ENCODE measurements at regions not wholly inside any gene's neighbourhood (a gene's known extent, or its start where the extent isn't known, plus 50 kb on each side); places are given as distances from the start of the nearest gene placed in this dataset.

GRCh38 chr12:4859478-4860210 is 50.1 kb upstream of the KCNA1 start:
- Histone ChIP-seq H3K9me1 (replicated peaks; ENCODE audit: control insufficient read depth, extremely low read depth, insufficient read depth, low read length) (no peaks in the 10 kb centered on the region), H3K9ac (replicated peaks; ENCODE audit: extremely low read depth, insufficient read depth, low read length) (no peak overlapping the region), H3K27me3 (ENCODE audit: control insufficient read depth in 2 of 2, insufficient read depth in 2 of 2, low read length in 2 of 2) (peaks cover 0 to 6% of the 10 kb centered on the region in 2 experiments), H4K20me1 (replicated peaks; ENCODE audit: control insufficient read depth, extremely low read depth, insufficient read depth, low read length) (no peaks in the 10 kb centered on the region), H2AFZ (ENCODE audit: low read depth, low read length) (no peak overlapping the region), H3K4me1 (ENCODE audit: control insufficient read depth, extremely low read depth, insufficient read depth, low read length) (no peaks in the 10 kb centered on the region), H3K36me3 (ENCODE audit: control insufficient read depth in 2 of 2, extremely low read depth in 1 of 2, insufficient read depth in 2 of 2, low read length in 2 of 2) (no peaks in the 10 kb centered on the region), H3K4me2 (ENCODE audit: insufficient read depth, low read length) (no peak overlapping the region), H3K9me3 (replicated peaks; ENCODE audit: control insufficient read depth, insufficient read depth, low read length) (no peaks in the 10 kb centered on the region), H3K27ac (ENCODE audit: insufficient read depth, low read depth, low read length) (no peak overlapping the region), H3K79me2 (ENCODE audit: control insufficient read depth, insufficient read depth, low read length) (no peaks in the 10 kb centered on the region), H3K4me3 (replicated peaks in 1 of 3; ENCODE audit: insufficient read depth in 1 of 3, low read depth in 1 of 3, low read length in 3 of 3) (no peak overlapping the region)
- DNase-seq (ENCODE audit: low read depth, low spot score) (no peak), FAIRE-seq (no peak)
- TF ChIP-seq EZH2 (IDR thresholded peaks at IDR 0.05; ENCODE audit: borderline replicate concordance, low read depth, low read length, severe bottlenecking) (no peak), POLR2AphosphoS5 (IDR thresholded peaks at IDR 0.05; ENCODE audit: insufficient read depth, low read depth, low read length) (no peak), GATA2 (IDR thresholded peaks at IDR 0.05; ENCODE audit: insufficient read depth, insufficient read length, low read depth, low read length) (no peak), POLR2A (IDR thresholded peaks at IDR 0.05; ENCODE audit: low read depth, low read length) (no peak), JUN (IDR thresholded peaks at IDR 0.05; ENCODE audit: borderline replicate concordance, insufficient read depth, insufficient read length, low read depth) (no peak), CTCF (IDR thresholded peaks at IDR 0.05; ENCODE audit: extremely low read depth in 1 of 2, insufficient read depth in 1 of 2, low read depth in 1 of 2, low read length in 2 of 2) (no peak)
- ChIA-PET POLR2A (no interaction called here), CTCF (interaction anchor here (1.1 to 7.5 kb wide), 4 partner anchors 11 to 225 kb away, joined by 4 to 94 read pairs (median 34); no protein-coding TSS in a partner anchor)
- no TSS peak for BruUV-seq (replicated peaks)
- intact Hi-C loops (cut with micrococcal nuclease) = no loop called here
- dilution Hi-C loops (cut with MboI; ENCODE audit: extremely low pct_ligation_motif_present, low sequenced_read_pairs) = no loop called here

Data from endothelial cell of umbilical vein (primary cell).